ENCODE measurements at regions not wholly inside any gene's neighbourhood (a gene's known extent, or its start where the extent isn't known, plus 50 kb on each side); places are given as distances from the start of the nearest gene placed in this dataset.

DNA sequence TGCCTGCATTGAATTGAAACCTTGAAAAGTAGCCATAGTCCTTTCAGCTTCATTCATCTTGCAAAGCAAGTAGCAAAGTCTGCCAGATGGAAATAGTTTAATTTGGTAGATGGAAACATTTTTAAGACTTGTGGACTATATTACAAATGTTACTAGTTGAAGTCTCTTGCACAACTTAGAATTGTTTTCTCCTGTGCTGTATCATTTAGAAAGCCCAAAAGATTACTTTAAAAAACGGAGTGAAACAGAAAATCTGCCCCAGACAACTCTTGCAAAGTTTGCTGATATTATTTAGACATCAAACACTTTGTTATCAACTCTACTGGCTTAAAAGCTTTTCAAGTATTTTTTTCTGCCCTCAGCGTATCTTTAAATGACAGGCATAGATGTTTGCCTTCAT lies 335.0 kb downstream of the RPRM start:
- TF ChIP-seq, protein P1, sequence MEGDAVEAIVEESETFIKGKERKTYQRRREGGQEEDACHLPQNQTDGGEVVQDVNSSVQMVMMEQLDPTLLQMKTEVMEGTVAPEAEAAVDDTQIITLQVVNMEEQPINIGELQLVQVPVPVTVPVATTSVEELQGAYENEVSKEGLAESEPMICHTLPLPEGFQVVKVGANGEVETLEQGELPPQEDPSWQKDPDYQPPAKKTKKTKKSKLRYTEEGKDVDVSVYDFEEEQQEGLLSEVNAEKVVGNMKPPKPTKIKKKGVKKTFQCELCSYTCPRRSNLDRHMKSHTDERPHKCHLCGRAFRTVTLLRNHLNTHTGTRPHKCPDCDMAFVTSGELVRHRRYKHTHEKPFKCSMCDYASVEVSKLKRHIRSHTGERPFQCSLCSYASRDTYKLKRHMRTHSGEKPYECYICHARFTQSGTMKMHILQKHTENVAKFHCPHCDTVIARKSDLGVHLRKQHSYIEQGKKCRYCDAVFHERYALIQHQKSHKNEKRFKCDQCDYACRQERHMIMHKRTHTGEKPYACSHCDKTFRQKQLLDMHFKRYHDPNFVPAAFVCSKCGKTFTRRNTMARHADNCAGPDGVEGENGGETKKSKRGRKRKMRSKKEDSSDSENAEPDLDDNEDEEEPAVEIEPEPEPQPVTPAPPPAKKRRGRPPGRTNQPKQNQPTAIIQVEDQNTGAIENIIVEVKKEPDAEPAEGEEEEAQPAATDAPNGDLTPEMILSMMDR (IDR thresholded peaks at IDR 0.05) = no peak
- no peak for TF ChIP-seq POLR2AphosphoS5 (IDR thresholded peaks at IDR 0.05)
